K562 (cell line): ENCODE measurements at regions not wholly inside any gene's neighbourhood (a gene's known extent, or its start where the extent isn't known, plus 50 kb on each side); places are given as distances from the start of the nearest gene placed in this dataset.

Experiments used
- MTA1 ChIP-seq: fragments of 450-650 bp; IDR thresholded peaks from 2 replicates; pipeline ENCODE4 v1.6.1; 2017; ENCODE audit warnings: borderline replicate concordance
- POLR2A ChIP-seq: fragments of 450-650 bp; conservative IDR thresholded peaks from 2 replicates; pipeline ENCODE4 v1.6.1; 2016
- ZNF449 ChIP-seq: fragments of 250-450 bp; sonication (Bioruptor Pico); IDR thresholded peaks from 2 replicates; pipeline ENCODE4 v1.8.0; 2022; ENCODE audit warnings: moderate library complexity, mild to moderate bottlenecking, inconsistent platforms

DNA sequence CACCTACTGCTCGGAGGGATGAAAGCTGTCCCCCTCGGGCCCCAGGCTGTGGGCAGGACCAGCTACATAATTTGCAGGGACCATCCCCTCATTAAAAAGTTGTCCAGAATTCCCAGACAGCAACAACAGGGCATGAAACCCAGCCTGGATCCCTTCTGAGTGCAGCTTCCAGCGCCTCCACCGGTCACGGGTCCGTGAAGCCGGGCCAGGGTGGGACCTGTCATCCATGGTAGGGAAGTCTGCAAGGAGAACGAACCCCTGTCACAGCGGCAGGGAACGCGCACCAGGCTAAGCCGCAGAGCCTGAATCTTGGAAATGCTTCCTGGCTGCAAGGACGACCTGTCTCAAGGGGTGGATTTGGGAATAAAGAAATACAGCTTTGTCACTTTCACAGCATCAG lies 214.2 kb downstream of the RBFOX3 start:
- TF ChIP-seq MTA1, result no peak
- TF ChIP-seq POLR2A, result no peak
- TF ChIP-seq ZNF449 (CRISPR knock-in tag), result no peak
